ENCODE measurements at regions not wholly inside any gene's neighbourhood (a gene's known extent, or its start where the extent isn't known, plus 50 kb on each side); places are given as distances from the start of the nearest gene placed in this dataset.

DNA sequence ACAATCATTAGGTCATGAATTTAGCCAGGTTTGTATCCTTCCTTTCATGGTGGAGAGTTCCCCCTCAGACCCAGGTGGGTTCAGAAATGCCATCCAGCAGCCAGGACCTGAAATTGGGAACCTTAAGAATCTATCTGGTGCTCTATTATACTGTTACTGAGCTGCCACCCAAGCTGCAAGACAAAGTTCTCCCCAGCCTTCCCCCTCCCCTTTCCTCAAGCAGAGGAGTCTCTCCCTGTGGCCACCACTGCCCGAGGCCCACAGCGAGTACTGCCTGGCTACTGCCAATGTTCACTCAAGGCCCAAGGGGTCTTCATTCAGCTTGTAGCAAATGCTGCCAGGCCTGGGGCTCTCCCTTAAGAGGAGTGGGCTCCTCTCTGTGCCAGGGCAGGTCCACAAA is 133.8 kb downstream of the TMEM38B start:
- no peak for DNase-seq (ENCODE audit: low read depth in 2 of 2)
- TF ChIP-seq, protein P1, sequence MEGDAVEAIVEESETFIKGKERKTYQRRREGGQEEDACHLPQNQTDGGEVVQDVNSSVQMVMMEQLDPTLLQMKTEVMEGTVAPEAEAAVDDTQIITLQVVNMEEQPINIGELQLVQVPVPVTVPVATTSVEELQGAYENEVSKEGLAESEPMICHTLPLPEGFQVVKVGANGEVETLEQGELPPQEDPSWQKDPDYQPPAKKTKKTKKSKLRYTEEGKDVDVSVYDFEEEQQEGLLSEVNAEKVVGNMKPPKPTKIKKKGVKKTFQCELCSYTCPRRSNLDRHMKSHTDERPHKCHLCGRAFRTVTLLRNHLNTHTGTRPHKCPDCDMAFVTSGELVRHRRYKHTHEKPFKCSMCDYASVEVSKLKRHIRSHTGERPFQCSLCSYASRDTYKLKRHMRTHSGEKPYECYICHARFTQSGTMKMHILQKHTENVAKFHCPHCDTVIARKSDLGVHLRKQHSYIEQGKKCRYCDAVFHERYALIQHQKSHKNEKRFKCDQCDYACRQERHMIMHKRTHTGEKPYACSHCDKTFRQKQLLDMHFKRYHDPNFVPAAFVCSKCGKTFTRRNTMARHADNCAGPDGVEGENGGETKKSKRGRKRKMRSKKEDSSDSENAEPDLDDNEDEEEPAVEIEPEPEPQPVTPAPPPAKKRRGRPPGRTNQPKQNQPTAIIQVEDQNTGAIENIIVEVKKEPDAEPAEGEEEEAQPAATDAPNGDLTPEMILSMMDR (IDR thresholded peaks at IDR 0.05; ENCODE audit: low read depth, low read length) = no peak
- H3K4me3 ChIP-seq (replicated peaks in 1 of 2; ENCODE audit: low read depth in 2 of 2, low read length in 2 of 2) = no peak overlapping the region

DNA sequence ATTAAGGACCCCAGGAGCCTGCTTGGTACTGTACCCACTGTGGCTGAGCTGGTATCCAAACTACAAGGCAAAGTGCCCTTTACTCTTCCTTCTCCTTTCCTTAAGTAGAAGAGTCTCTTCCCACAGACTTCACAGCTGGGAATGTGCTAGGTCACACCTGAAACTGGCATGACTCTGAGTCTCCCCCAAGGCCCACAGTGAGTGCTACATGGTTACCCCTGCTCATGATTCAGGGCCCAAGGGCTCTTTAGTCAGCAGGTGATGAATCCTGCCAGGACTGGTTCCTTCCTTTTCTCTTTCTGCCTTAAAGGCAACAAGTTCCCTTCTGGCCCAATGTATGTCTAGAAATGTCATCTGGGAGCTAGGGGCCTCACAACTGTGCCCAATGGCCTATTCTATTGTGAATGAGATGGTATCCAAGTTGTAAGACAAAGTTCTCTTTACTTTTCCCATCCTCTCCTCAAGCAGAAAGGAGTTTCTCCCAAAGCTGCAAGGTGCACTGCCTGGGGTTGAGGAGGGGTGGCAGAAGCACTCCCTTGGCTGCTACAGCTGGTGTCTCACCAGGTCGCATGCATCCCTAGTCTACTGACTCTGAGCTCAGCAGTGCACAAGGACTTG is 134.4 kb downstream of the TMEM38B start:
- no peak for DNase-seq (ENCODE audit: low read depth in 2 of 2)
- TF ChIP-seq, protein P1 (IDR thresholded peaks at IDR 0.05; ENCODE audit: low read depth, low read length) = no peak
- H3K4me3 ChIP-seq (replicated peaks in 1 of 2; ENCODE audit: low read depth in 2 of 2, low read length in 2 of 2) = no peak overlapping the region

DNA sequence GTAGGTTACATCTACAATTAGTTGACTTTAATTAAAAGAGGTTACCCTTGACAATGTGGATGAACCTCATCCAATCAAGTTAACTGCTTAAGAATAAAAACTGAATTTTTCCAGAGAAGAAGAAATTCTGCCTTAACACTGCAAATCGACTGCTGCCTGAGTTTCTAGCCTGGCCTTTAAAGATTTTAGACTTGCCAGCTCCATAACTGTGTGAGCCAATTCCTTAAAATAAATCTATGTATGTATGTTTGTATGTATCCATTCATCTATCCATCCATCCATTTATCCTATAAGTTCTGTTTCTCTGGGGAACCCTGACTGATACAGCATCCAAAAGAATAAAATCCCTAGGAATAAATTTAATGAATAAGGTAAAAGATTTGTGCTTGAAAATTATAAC is 136.1 kb downstream of the TMEM38B start:
- H3K4me3 ChIP-seq (replicated peaks in 1 of 2; ENCODE audit: low read depth in 2 of 2, low read length in 2 of 2) = no peak overlapping the region
- DNase-seq (ENCODE audit: low read depth in 2 of 2) = no peak
- TF ChIP-seq, protein P1 (IDR thresholded peaks at IDR 0.05; ENCODE audit: low read depth, low read length) = no peak

DNA sequence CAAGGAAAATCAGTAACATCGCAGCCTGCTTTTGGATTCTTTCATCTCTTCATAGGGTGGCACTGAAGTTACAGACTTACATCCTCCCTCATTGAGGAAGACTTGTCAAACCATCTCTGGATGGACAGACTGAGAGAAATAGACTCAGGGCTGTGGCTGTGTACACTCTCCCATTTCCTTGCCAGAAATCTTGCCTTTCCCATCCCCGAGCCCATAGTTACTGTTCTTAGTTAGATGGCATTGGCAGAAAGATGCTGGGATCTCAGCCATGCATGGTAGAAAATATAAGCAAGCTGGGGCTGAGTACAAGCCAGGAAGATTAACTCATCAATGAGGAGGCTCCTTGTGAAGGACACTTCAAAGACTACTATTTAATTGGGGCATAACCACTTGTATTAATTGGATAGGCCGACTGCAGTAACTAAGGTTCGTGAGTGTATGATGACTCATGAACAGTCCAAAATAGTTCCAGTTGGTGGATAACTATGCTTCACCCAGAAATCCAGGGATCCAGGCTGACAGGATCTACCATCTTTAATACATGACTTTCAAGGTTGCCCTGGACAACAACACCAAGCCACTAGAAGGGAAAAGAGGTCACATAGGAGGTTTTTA is 137.9 kb downstream of the TMEM38B start:
- no peak for DNase-seq (ENCODE audit: low read depth in 2 of 2)
- H3K4me3 ChIP-seq (replicated peaks in 1 of 2; ENCODE audit: low read depth in 2 of 2, low read length in 2 of 2) = no peak overlapping the region
- TF ChIP-seq, protein P1 (IDR thresholded peaks at IDR 0.05; ENCODE audit: low read depth, low read length) = no peak

DNA sequence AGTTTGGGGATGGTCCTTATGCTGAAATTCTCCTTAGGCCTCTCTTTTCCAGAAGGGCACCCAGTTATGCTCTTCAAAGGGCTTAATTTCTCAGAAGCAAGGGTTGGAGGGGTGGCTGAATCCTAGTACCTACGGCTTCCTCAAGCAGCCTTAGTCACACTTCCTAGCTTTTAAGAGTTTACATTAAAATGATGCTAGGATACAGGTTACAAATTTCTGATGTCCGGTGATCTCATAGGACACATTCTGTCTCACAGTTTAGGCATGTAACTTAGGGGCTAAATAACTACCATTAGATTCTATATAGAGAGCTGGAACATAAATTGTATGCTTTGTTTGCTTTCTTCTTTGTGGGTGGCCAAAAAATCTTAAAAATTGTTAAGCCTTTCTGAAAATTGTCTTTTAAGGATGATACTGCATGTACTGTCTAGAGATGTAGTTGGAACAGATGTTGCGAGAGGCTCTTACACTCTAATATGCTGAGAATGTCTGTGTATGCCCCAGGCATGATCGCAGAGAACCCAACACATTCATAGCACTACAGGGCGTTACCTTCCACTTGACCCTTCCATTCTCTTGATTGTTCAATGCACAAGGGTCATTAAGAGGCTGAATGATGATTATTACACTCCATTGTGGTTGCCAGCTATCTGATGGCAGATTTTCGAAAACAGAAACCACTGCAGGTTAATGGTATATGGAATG is 139.1 kb downstream of the TMEM38B start:
- TF ChIP-seq, protein P1 (IDR thresholded peaks at IDR 0.05; ENCODE audit: low read depth, low read length) = no peak
- no peak overlapping the region for H3K4me3 ChIP-seq (replicated peaks in 1 of 2; ENCODE audit: low read depth in 2 of 2, low read length in 2 of 2)
- no peak for DNase-seq (ENCODE audit: low read depth in 2 of 2)

DNA sequence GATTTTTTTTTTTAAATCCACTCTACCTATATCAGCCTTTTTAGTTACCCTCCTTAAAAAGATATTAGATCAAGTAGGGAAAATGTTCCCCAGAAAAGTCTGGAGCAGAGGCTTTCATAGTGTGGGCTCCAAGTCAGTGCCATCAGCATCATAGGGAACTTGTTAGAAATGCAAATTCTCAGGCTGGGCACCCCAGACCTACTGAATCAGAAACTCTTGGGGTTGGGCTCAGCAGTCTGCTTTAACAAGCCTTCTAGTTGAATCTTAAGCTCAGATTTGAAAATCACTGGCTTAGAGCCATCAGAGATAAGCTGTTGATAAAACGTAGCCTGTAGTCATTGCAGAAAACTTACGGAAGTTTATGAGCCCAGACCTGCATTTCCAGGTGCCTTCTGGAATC is 140.1 kb downstream of the TMEM38B start:
- no peak overlapping the region for H3K4me3 ChIP-seq (replicated peaks in 1 of 2; ENCODE audit: low read depth in 2 of 2, low read length in 2 of 2)
- TF ChIP-seq, protein P1 (IDR thresholded peaks at IDR 0.05; ENCODE audit: low read depth, low read length) = no peak
- no peak for DNase-seq (ENCODE audit: low read depth in 2 of 2)

Data from cardiac fibroblast (primary cell).